ENCODE measurements at regions not wholly inside any gene's neighbourhood (a gene's known extent, or its start where the extent isn't known, plus 50 kb on each side); places are given as distances from the start of the nearest gene placed in this dataset.

DNA sequence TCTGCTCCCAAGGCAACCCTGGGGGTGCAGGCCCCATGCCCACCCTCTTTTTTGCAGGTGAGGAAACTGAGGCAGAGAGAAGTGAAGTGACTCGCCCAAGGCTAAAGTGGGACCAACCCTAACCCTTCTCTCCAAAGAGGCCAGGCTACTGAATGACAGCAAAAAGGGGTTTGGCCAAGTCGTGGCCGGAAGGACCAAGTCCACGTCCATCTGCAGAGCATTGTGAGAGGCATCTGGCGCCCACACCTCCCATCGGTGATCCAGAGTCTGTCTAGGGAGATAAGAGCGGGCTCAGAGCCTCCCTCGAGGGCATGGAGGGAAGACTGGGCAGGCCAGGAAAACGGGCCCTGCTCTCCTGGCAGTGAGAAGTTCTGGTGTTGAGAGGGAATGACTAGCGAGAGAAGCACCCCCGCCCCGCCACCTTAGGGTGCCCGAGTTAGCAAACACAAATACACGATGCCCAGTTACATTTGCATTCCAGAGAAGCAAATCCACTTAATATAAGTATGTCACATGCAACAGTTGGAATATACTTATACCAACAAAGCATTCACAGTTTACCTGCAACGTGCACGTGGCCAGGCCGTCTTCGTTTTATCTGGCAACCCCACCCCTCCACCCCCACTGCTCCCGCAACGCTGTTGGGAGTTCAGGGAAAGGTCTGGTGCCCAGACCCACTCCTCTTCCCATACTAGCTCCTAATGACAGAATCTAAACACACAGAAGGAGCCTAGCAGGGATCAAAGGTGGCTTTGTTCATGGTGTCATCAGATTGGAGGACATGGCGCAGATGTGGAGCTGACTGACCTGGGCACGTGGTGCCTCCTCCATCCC lies 124.9 kb downstream of the OAT start:
- Histone ChIP-seq H2BK15ac (ENCODE audit: low read length) (no peak overlapping the region), H3K4me3 (ENCODE audit: low read length in 2 of 2) (no peak overlapping the region), H2AK5ac (ENCODE audit: low read depth, low read length) (no peak overlapping the region), H3K27me3 (ENCODE audit: control insufficient read depth in 3 of 3, insufficient read depth in 3 of 3, low read depth in 1 of 3, low read length in 3 of 3) (peaks cover 0 to 3% (median 0%) of the 10 kb centered on the region in 3 experiments), H3K4me1 (ENCODE audit: control insufficient read depth in 2 of 2, insufficient read depth in 1 of 2, low read depth in 1 of 2, low read length in 2 of 2) (no peaks in the 10 kb centered on the region), H3K79me1 (ENCODE audit: low read depth, low read length) (no peaks in the 10 kb centered on the region), H3K36me3 (replicated peaks in 1 of 2; ENCODE audit: control insufficient read depth in 2 of 2, insufficient read depth in 2 of 2, low read length in 2 of 2) (no peaks in the 10 kb centered on the region), H2BK120ac (ENCODE audit: low read depth, low read length) (no peak overlapping the region), H3K23ac (ENCODE audit: low read depth, low read length, poor library complexity) (no peak overlapping the region), H2BK12ac (ENCODE audit: low read length) (no peak overlapping the region), H3K14ac (ENCODE audit: low read length) (no peak overlapping the region), H3K4ac (ENCODE audit: low read length) (no peak overlapping the region), H3K9me3 (replicated peaks in 1 of 2; ENCODE audit: control insufficient read depth in 2 of 2, insufficient read depth in 1 of 2, low read depth in 1 of 2, low read length in 2 of 2) (no peaks in the 10 kb centered on the region), H3K27ac (replicated peaks; ENCODE audit: low read length) (no peak overlapping the region), H2BK5ac (ENCODE audit: low read length) (peak overlapping the region; percentile 56), H3K18ac (ENCODE audit: low read length) (no peak overlapping the region), H4K8ac (ENCODE audit: low read depth, low read length) (no peak overlapping the region), H3K4me2 (ENCODE audit: insufficient read depth, low read length, poor library complexity, severe bottlenecking) (no peak overlapping the region), H2AFZ (ENCODE audit: low read length) (no peak overlapping the region), H3K9ac (ENCODE audit: low read depth, low read length, poor library complexity) (no peak overlapping the region), H4K91ac (ENCODE audit: low read depth, low read length, poor library complexity) (no peak overlapping the region)
- no peak for DNase-seq (ENCODE audit: low spot score)
- no CpG with 5 or more reads among the region's 22 CpGs for WGBS, 2 donors (ENCODE audit: extremely low coverage in 2 of 2, insufficient read length in 2 of 2, insufficient replicate concordance in 1 of 2)

DNA sequence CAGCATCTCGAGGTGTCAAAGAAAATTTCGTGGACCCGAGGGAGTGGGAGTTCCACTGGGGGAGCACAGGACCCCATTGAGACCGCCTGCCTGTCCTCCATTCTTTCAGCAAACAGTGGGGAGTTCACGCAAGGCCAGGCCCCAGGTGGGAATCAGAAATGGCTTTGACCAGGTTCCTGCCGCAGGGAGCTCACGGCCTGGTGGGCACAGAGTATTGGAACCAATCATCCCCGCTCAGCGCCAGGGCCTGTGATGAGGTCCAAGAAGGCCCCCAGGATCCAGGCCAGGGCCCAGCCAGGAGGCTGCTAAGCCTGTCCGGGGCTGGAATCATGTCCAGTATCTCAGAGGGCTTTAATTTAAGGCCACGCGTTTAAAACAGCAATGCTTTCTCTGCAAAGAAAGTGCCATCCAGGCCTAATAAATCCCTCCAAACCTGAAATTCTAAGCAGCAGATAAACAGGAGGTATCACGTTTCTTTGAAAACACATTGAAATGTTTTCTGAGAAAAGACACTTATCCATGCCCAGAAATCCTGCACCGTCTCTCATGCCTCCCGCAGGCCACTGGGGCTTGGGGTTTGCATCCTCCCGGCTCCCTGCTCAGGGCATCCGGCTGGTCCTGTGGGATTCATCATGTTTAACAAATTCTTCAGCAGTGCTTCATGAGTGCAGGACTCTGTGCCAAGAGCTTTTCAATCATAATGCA lies 125.7 kb downstream of the OAT start:
- Histone ChIP-seq H2AFZ (ENCODE audit: low read length) (no peak overlapping the region), H4K8ac (ENCODE audit: low read depth, low read length) (no peak overlapping the region), H3K4me3 (ENCODE audit: low read length in 2 of 2) (no peak overlapping the region), H2BK12ac (ENCODE audit: low read length) (no peak overlapping the region), H3K27me3 (ENCODE audit: control insufficient read depth in 3 of 3, insufficient read depth in 3 of 3, low read depth in 1 of 3, low read length in 3 of 3) (peaks cover 0 to 3% (median 0%) of the 10 kb centered on the region in 3 experiments), H3K14ac (ENCODE audit: low read length) (no peak overlapping the region), H3K27ac (replicated peaks; ENCODE audit: low read length) (no peak overlapping the region), H4K91ac (ENCODE audit: low read depth, low read length, poor library complexity) (no peak overlapping the region), H3K79me1 (ENCODE audit: low read depth, low read length) (no peaks in the 10 kb centered on the region), H3K4ac (ENCODE audit: low read length) (no peak overlapping the region), H2BK15ac (ENCODE audit: low read length) (no peak overlapping the region), H3K4me1 (ENCODE audit: control insufficient read depth in 2 of 2, insufficient read depth in 1 of 2, low read depth in 1 of 2, low read length in 2 of 2) (no peaks in the 10 kb centered on the region), H3K23ac (ENCODE audit: low read depth, low read length, poor library complexity) (no peak overlapping the region), H3K36me3 (replicated peaks in 1 of 2; ENCODE audit: control insufficient read depth in 2 of 2, insufficient read depth in 2 of 2, low read length in 2 of 2) (no peaks in the 10 kb centered on the region), H2AK5ac (ENCODE audit: low read depth, low read length) (no peak overlapping the region), H2BK120ac (ENCODE audit: low read depth, low read length) (no peak overlapping the region), H3K9me3 (replicated peaks in 1 of 2; ENCODE audit: control insufficient read depth in 2 of 2, insufficient read depth in 1 of 2, low read depth in 1 of 2, low read length in 2 of 2) (no peaks in the 10 kb centered on the region), H3K4me2 (ENCODE audit: insufficient read depth, low read length, poor library complexity, severe bottlenecking) (no peak overlapping the region), H2BK5ac (ENCODE audit: low read length) (peak overlapping the region; percentile 56), H3K18ac (ENCODE audit: low read length) (no peak overlapping the region), H3K9ac (ENCODE audit: low read depth, low read length, poor library complexity) (no peak overlapping the region)
- no peak for DNase-seq (ENCODE audit: low spot score)
- no CpG with 5 or more reads among the region's 17 CpGs for WGBS, 2 donors (ENCODE audit: extremely low coverage in 2 of 2, insufficient read length in 2 of 2, insufficient replicate concordance in 1 of 2)

DNA sequence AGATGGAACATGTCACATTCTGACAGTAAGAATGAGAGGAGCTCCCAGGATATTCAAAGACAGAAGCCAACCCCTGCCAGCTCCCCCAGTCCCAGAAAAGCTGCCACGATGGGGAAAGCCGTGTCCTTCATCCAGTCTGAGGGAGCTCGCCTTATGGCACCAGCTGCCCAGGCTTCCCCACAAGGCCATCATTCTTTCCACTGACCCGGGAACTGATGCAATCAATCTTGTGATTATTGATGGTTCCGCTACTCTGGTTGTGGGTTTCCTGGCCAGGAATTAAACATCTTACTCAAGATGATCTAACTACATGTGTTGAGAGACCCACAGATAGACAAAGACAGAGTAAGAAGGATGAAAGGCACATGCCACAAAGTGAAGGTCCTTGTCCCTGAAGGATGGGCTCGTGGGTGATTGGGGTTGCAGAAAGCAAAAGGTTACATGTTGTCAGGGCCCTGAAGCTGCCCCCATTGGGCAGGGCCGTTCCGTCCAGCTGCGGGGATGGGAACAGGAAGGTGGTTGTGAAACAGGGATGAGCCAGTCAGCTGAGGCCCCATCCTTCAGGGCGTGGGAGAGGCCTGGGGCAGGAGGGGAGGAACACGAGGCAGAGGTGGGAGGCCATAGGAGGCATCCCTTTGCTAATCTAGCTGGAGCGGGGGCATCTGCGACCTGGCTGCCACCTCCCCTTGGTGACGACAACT lies 127.6 kb downstream of the OAT start:
- Histone ChIP-seq H3K23ac (ENCODE audit: low read depth, low read length, poor library complexity) (no peak overlapping the region), H3K4ac (ENCODE audit: low read length) (no peak overlapping the region), H3K4me2 (ENCODE audit: insufficient read depth, low read length, poor library complexity, severe bottlenecking) (no peak overlapping the region), H3K4me3 (ENCODE audit: low read length in 2 of 2) (no peak overlapping the region), H3K27ac (replicated peaks; ENCODE audit: low read length) (no peak overlapping the region), H2BK5ac (ENCODE audit: low read length) (no peak overlapping the region), H3K36me3 (replicated peaks in 1 of 2; ENCODE audit: control insufficient read depth in 2 of 2, insufficient read depth in 2 of 2, low read length in 2 of 2) (no peaks in the 10 kb centered on the region), H4K91ac (ENCODE audit: low read depth, low read length, poor library complexity) (no peak overlapping the region), H3K14ac (ENCODE audit: low read length) (no peak overlapping the region), H2AFZ (ENCODE audit: low read length) (no peak overlapping the region), H3K9ac (ENCODE audit: low read depth, low read length, poor library complexity) (no peak overlapping the region), H3K9me3 (replicated peaks in 1 of 2; ENCODE audit: control insufficient read depth in 2 of 2, insufficient read depth in 1 of 2, low read depth in 1 of 2, low read length in 2 of 2) (no peaks in the 10 kb centered on the region), H2BK12ac (ENCODE audit: low read length) (no peak overlapping the region), H2BK120ac (ENCODE audit: low read depth, low read length) (peak overlapping the region; percentile 61), H3K27me3 (ENCODE audit: control insufficient read depth in 3 of 3, insufficient read depth in 3 of 3, low read depth in 1 of 3, low read length in 3 of 3) (peaks cover 0 to 3% (median 0%) of the 10 kb centered on the region in 3 experiments), H3K18ac (ENCODE audit: low read length) (peak overlapping the region; percentile 55), H2BK15ac (ENCODE audit: low read length) (no peak overlapping the region), H3K4me1 (ENCODE audit: control insufficient read depth in 2 of 2, insufficient read depth in 1 of 2, low read depth in 1 of 2, low read length in 2 of 2) (no peaks in the 10 kb centered on the region), H2AK5ac (ENCODE audit: low read depth, low read length) (no peak overlapping the region), H3K79me1 (ENCODE audit: low read depth, low read length) (no peaks in the 10 kb centered on the region), H4K8ac (ENCODE audit: low read depth, low read length) (no peak overlapping the region)
- no CpG with 5 or more reads among the region's 14 CpGs for WGBS, 2 donors (ENCODE audit: extremely low coverage in 2 of 2, insufficient read length in 2 of 2, insufficient replicate concordance in 1 of 2)
- no peak for DNase-seq (ENCODE audit: low spot score)

All from neuronal stem cell (in vitro differentiated cells).